NOMO-1 treated with DMSO at 0.1 percent for 48 hours (cell line): ENCODE measurements at regions not wholly inside any gene's neighbourhood (a gene's known extent, or its start where the extent isn't known, plus 50 kb on each side); places are given as distances from the start of the nearest gene placed in this dataset.

Experiments
- DNase-seq: peaks from one replicate; lab custom pipeline; 2025; ENCODE audit not compliant: unreplicated experiment; lab: John Stamatoyannopoulos, UW

- no peak for DNase-seq
These were observed 412.5 kb downstream of the KCNH5 start for GRCh38 chr14:62632771-62633170.

- DNase-seq, result no peak
These were observed 399.6 kb downstream of the KCNH5 start for GRCh38 chr14:62645649-62646048.
